Neuronal stem cell (in vitro differentiated cells): ENCODE measurements at regions not wholly inside any gene's neighbourhood (a gene's known extent, or its start where the extent isn't known, plus 50 kb on each side); places are given as distances from the start of the nearest gene placed in this dataset.

Experiments
- DNase-seq: peaks from one replicate; pipeline ENCODE4 v3.0.0-alpha.2; 2013; ENCODE audit warnings: low spot score
- H2AFZ ChIP-seq: one replicate; pipeline ENCODE4 v1.6.1; 2013; ENCODE audit warnings: mild to moderate bottlenecking, low read length, inconsistent platforms
- H2AK5ac ChIP-seq: 2 replicates; pipeline ENCODE4 v1.6.1; 2013; ENCODE audit warnings: low read depth, mild to moderate bottlenecking, inconsistent platforms, low read length, moderate library complexity, mixed read lengths
- H2BK120ac ChIP-seq: 2 replicates; pipeline ENCODE4 v1.6.1; 2013; ENCODE audit warnings: low read depth, mild to moderate bottlenecking, inconsistent platforms, low read length, moderate library complexity, mixed read lengths
- H2BK12ac ChIP-seq: one replicate; pipeline ENCODE4 v1.6.1; 2013; ENCODE audit warnings: low read length, inconsistent platforms
- H2BK15ac ChIP-seq: 2 replicates; pipeline ENCODE4 v1.6.1; 2013; ENCODE audit warnings: mild to moderate bottlenecking, low read length, inconsistent platforms, mixed read lengths
- H2BK5ac ChIP-seq: one replicate; pipeline ENCODE4 v1.6.1; 2013; ENCODE audit warnings: inconsistent platforms, mild to moderate bottlenecking, low read length, moderate library complexity
- H3K14ac ChIP-seq: one replicate; pipeline ENCODE4 v1.6.1; 2013; ENCODE audit warnings: low read length, inconsistent platforms
- H3K18ac ChIP-seq: 2 replicates; pipeline ENCODE4 v1.6.1; 2013; ENCODE audit warnings: low read length, inconsistent platforms
- H3K23ac ChIP-seq: 2 replicates; pipeline ENCODE4 v1.6.1; 2013; ENCODE audit warnings: low read depth, mild to moderate bottlenecking, mixed read lengths, low read length, inconsistent platforms; ENCODE audit not compliant: poor library complexity
- H3K27ac ChIP-seq: replicated peaks from 3 replicates; pipeline ENCODE4 v1.5.1; 2013; ENCODE audit warnings: low read length, inconsistent platforms
- H3K27me3 ChIP-seq, 3 experiments: 2 replicates each; pipeline ENCODE4 v1.6.1; 2013; ENCODE audit warnings: low read length in 3 of 3, mild to moderate bottlenecking in 2 of 3, inconsistent platforms in 1 of 3, low read depth in 1 of 3, mixed read lengths in 1 of 3, moderate library complexity in 1 of 3; ENCODE audit not compliant: control insufficient read depth in 3 of 3, insufficient read depth in 3 of 3
- H3K36me3 ChIP-seq, 2 donors: replicated peaks in 1 of 2; 2 replicates each; pipeline ENCODE4 v1.6.1; 2013; ENCODE audit warnings: low read length in 2 of 2; ENCODE audit not compliant: control insufficient read depth in 2 of 2, insufficient read depth in 2 of 2
- H3K4ac ChIP-seq: 2 replicates; pipeline ENCODE4 v1.6.1; 2013; ENCODE audit warnings: inconsistent platforms, mild to moderate bottlenecking, low read length, moderate library complexity
- H3K4me1 ChIP-seq, 2 donors: 1 replicate in 1 of 2; 2 replicates in 1 of 2; pipeline ENCODE4 v1.6.1; 2013; ENCODE audit warnings: low read length in 2 of 2, low read depth in 1 of 2; ENCODE audit not compliant: control insufficient read depth in 2 of 2, insufficient read depth in 1 of 2
- H3K4me2 ChIP-seq: one replicate; pipeline ENCODE4 v1.6.1; 2013; ENCODE audit warnings: mild to moderate bottlenecking, low read length, inconsistent platforms; ENCODE audit not compliant: insufficient read depth, poor library complexity, severe bottlenecking
- H3K4me3 ChIP-seq, 2 donors: 2 replicates each; pipeline ENCODE4 v1.5.1; 2013; ENCODE audit warnings: low read length in 2 of 2, mild to moderate bottlenecking in 2 of 2, inconsistent platforms in 1 of 2, moderate library complexity in 1 of 2
- H3K79me1 ChIP-seq: one replicate; pipeline ENCODE4 v1.6.1; 2013; ENCODE audit warnings: low read depth, mild to moderate bottlenecking, inconsistent platforms, low read length, moderate library complexity
- H3K9ac ChIP-seq: one replicate; pipeline ENCODE4 v1.6.1; 2013; ENCODE audit warnings: mild to moderate bottlenecking, low read depth, low read length, inconsistent platforms; ENCODE audit not compliant: poor library complexity
- H3K9me3 ChIP-seq, 2 donors: replicated peaks in 1 of 2; 2 replicates each; pipeline versions ENCODE3 to v1.6.1; 2013; ENCODE audit warnings: low read length in 2 of 2, mild to moderate bottlenecking in 2 of 2, inconsistent platforms in 1 of 2, low read depth in 1 of 2, mixed read lengths in 1 of 2, moderate library complexity in 1 of 2; ENCODE audit not compliant: control insufficient read depth in 2 of 2, insufficient read depth in 1 of 2
- H4K8ac ChIP-seq: one replicate; pipeline ENCODE4 v1.6.1; 2013; ENCODE audit warnings: low read depth, mild to moderate bottlenecking, inconsistent platforms, low read length, moderate library complexity
- H4K91ac ChIP-seq: one replicate; pipeline ENCODE4 v1.6.1; 2013; ENCODE audit warnings: low read length, low read depth, mild to moderate bottlenecking, inconsistent platforms; ENCODE audit not compliant: poor library complexity
- WGBS, 2 donors: extraction: QIAGEN DNeasy Blood & Tissue Kit; methylation state at CpG; one replicate each; pipeline ENCODE4 v1.1.7; 2013; ENCODE audit warnings: missing lambda C conversion rate in 2 of 2, mixed read lengths in 1 of 2; ENCODE audit not compliant: insufficient read length in 2 of 2, insufficient replicate concordance in 1 of 2; ENCODE audit errors: extremely low coverage in 2 of 2; 5-methylcytosine and 5-hydroxymethylcytosine counted together

- Histone ChIP-seq H2BK5ac (no peak overlapping the region), H3K23ac (no peak overlapping the region), H3K9me3 (no peaks in the 10 kb centered on the region), H3K18ac (no peak overlapping the region), H3K4me3 (no peak overlapping the region), H3K14ac (no peak overlapping the region), H2BK120ac (no peak overlapping the region), H2BK15ac (no peak overlapping the region), H3K27ac (no peak overlapping the region), H3K79me1 (no peaks in the 10 kb centered on the region), H3K4ac (no peak overlapping the region), H3K9ac (no peak overlapping the region), H3K27me3 (no peaks in the 10 kb centered on the region), H3K36me3 (no peaks in the 10 kb centered on the region), H2BK12ac (no peak overlapping the region), H2AK5ac (no peak overlapping the region), H2AFZ (no peak overlapping the region), H4K8ac (no peak overlapping the region), H3K4me2 (no peak overlapping the region), H3K4me1 (no peaks in the 10 kb centered on the region), H4K91ac (no peak overlapping the region)
- no CpG with 5 or more reads among the region's 3 CpGs for WGBS, 2 donors
- no peak for DNase-seq
These were observed 330.1 kb downstream of the ARPP21 start for GRCh38 chr3:35969406-35969805.

- no peaks in the 10 kb centered on the region for H3K9me3 ChIP-seq
- no peak overlapping the region for H3K23ac ChIP-seq
- H3K14ac ChIP-seq, result no peak overlapping the region
- no peak for DNase-seq
- H3K27me3 ChIP-seq, result no peaks in the 10 kb centered on the region
- no peak overlapping the region for H2BK12ac ChIP-seq
- no peak overlapping the region for H3K9ac ChIP-seq
- H2BK15ac ChIP-seq, result no peak overlapping the region
- H3K27ac ChIP-seq, result no peak overlapping the region
- no peak overlapping the region for H3K4me3 ChIP-seq
- no peak overlapping the region for H3K4me2 ChIP-seq
- H2AK5ac ChIP-seq, result no peak overlapping the region
- no peak overlapping the region for H4K8ac ChIP-seq
- no peaks in the 10 kb centered on the region for H3K79me1 ChIP-seq
- no peak overlapping the region for H4K91ac ChIP-seq
- whole genome bisulfite sequencing, 2 donors, result no CpG with 5 or more reads among the region's 2 CpGs
- no peak overlapping the region for H2BK120ac ChIP-seq
- H3K36me3 ChIP-seq, result no peaks in the 10 kb centered on the region
- H3K18ac ChIP-seq, result no peak overlapping the region
- no peaks in the 10 kb centered on the region for H3K4me1 ChIP-seq
- no peak overlapping the region for H3K4ac ChIP-seq
- no peak overlapping the region for H2AFZ ChIP-seq
- no peak overlapping the region for H2BK5ac ChIP-seq
These were observed 331.5 kb downstream of the ARPP21 start for GRCh38 chr3:35970793-35971192.

GRCh38 chr3:35971686-35972085 lies 332.4 kb downstream of the ARPP21 start:
- H3K4me3 ChIP-seq, result no peak overlapping the region
- no peaks in the 10 kb centered on the region for H3K9me3 ChIP-seq
- H2AFZ ChIP-seq, result no peak overlapping the region
- no peak overlapping the region for H3K9ac ChIP-seq
- H4K91ac ChIP-seq, result no peak overlapping the region
- H3K4ac ChIP-seq, result no peak overlapping the region
- H3K4me2 ChIP-seq, result no peak overlapping the region
- H2BK5ac ChIP-seq, result no peak overlapping the region
- no peak overlapping the region for H4K8ac ChIP-seq
- no peak overlapping the region for H3K18ac ChIP-seq
- no peak overlapping the region for H2BK15ac ChIP-seq
- H3K14ac ChIP-seq, result no peak overlapping the region
- WGBS, 2 donors, result no CpG with 5 or more reads among the region's 1 CpG
- no peak overlapping the region for H2BK12ac ChIP-seq
- H3K79me1 ChIP-seq, result no peaks in the 10 kb centered on the region
- no peak for DNase-seq
- H3K27me3 ChIP-seq, result no peaks in the 10 kb centered on the region
- H2AK5ac ChIP-seq, result no peak overlapping the region
- H3K36me3 ChIP-seq, result no peaks in the 10 kb centered on the region
- H3K4me1 ChIP-seq, result no peaks in the 10 kb centered on the region
- H3K23ac ChIP-seq, result no peak overlapping the region
- no peak overlapping the region for H2BK120ac ChIP-seq
- H3K27ac ChIP-seq, result no peak overlapping the region

- no peak overlapping the region for H2AK5ac ChIP-seq
- H4K91ac ChIP-seq, result no peak overlapping the region
These were observed 335.5 kb downstream of the ARPP21 start for GRCh38 chr3:35974872-35975271.

More at GRCh38 chr3:35974872-35975271, 335.5 kb downstream of the ARPP21 start:
- Histone ChIP-seq H2BK120ac (no peak overlapping the region), H2BK15ac (no peak overlapping the region), H3K27ac (no peak overlapping the region), H3K23ac (no peak overlapping the region), H4K8ac (no peak overlapping the region), H3K36me3 (no peaks in the 10 kb centered on the region), H3K18ac (no peak overlapping the region), H3K14ac (no peak overlapping the region), H3K4me3 (no peak overlapping the region), H3K4ac (no peak overlapping the region), H3K4me1 (no peaks in the 10 kb centered on the region), H3K9me3 (no peaks in the 10 kb centered on the region), H2BK12ac (no peak overlapping the region), H3K79me1 (no peaks in the 10 kb centered on the region), H2AFZ (no peak overlapping the region), H3K4me2 (no peak overlapping the region), H3K27me3 (no peaks in the 10 kb centered on the region), H2BK5ac (no peak overlapping the region), H3K9ac (no peak overlapping the region)
- no peak for DNase-seq
